Spinal cord (tissue), 9 donors: ENCODE measurements at regions not wholly inside any gene's neighbourhood (a gene's known extent, or its start where the extent isn't known, plus 50 kb on each side); places are given as distances from the start of the nearest gene placed in this dataset.

Source experiments
- DNase-seq, 6 donors: peaks; one replicate each; pipeline versions ENCODE4 v3.0.0 to v3.0.0-alpha.2; 2013 to 2015; ENCODE audit warnings: low spot score in 6 of 6, low read depth in 4 of 6
- H3K27ac ChIP-seq: one replicate; pipeline ENCODE4 v1.5.1; 2013; ENCODE audit warnings: low read depth, low read length, control low read depth
- H3K27me3 ChIP-seq: one replicate; pipeline ENCODE4 v1.6.1; 2013; ENCODE audit warnings: low read length; ENCODE audit not compliant: control insufficient read depth, insufficient read depth
- H3K36me3 ChIP-seq: one replicate; pipeline ENCODE4 v1.6.1; 2013; ENCODE audit warnings: low read length; ENCODE audit not compliant: control insufficient read depth, insufficient read depth
- H3K4me1 ChIP-seq: one replicate; pipeline ENCODE4 v1.6.1; 2013; ENCODE audit warnings: low read length; ENCODE audit not compliant: control insufficient read depth, insufficient read depth
- H3K4me3 ChIP-seq: one replicate; pipeline ENCODE4 v1.5.1; 2013; ENCODE audit warnings: low read depth, low read length, control low read depth
- H3K9me3 ChIP-seq: one replicate; pipeline ENCODE4 v1.6.1; 2013; ENCODE audit warnings: low read length; ENCODE audit not compliant: control insufficient read depth, insufficient read depth
- WGBS: methylation state at CpG from one replicate; pipeline ENCODE4 v1.1.5; 2013; ENCODE audit warnings: missing lambda C conversion rate; ENCODE audit not compliant: insufficient coverage; 5-methylcytosine and 5-hydroxymethylcytosine counted together
- donor health status: healthy.

GRCh38 chr1:98176414-98176813 is 255.6 kb upstream of the DPYD start:
- no peak overlapping the region for H3K27ac ChIP-seq
- H3K27me3 ChIP-seq = no peaks in the 10 kb centered on the region
- DNase-seq = no peak
- no peak overlapping the region for H3K4me3 ChIP-seq
- no peaks in the 10 kb centered on the region for H3K36me3 ChIP-seq
- H3K4me1 ChIP-seq = no peaks in the 10 kb centered on the region
- no peaks in the 10 kb centered on the region for H3K9me3 ChIP-seq

- no peaks in the 10 kb centered on the region for H3K4me1 ChIP-seq
- H3K27ac ChIP-seq = no peak overlapping the region
- no peak overlapping the region for H3K4me3 ChIP-seq
- WGBS = 70% methylated on average over 2 of the region's 3 CpGs
- H3K27me3 ChIP-seq = no peaks in the 10 kb centered on the region
- H3K9me3 ChIP-seq = no peaks in the 10 kb centered on the region
- no peaks in the 10 kb centered on the region for H3K36me3 ChIP-seq
- DNase-seq = no peak
These were observed 251.7 kb upstream of the DPYD start for GRCh38 chr1:98172578-98172977.

GRCh38 chr1:98172022-98172421 is 251.2 kb upstream of the DPYD start:
- H3K4me3 ChIP-seq = no peak overlapping the region
- no peak overlapping the region for H3K27ac ChIP-seq
- no peaks in the 10 kb centered on the region for H3K4me1 ChIP-seq
- H3K9me3 ChIP-seq = no peaks in the 10 kb centered on the region
- no peaks in the 10 kb centered on the region for H3K36me3 ChIP-seq
- WGBS = no CpG with 5 or more reads among the region's 2 CpGs
- no peaks in the 10 kb centered on the region for H3K27me3 ChIP-seq
- no peak for DNase-seq

DNA sequence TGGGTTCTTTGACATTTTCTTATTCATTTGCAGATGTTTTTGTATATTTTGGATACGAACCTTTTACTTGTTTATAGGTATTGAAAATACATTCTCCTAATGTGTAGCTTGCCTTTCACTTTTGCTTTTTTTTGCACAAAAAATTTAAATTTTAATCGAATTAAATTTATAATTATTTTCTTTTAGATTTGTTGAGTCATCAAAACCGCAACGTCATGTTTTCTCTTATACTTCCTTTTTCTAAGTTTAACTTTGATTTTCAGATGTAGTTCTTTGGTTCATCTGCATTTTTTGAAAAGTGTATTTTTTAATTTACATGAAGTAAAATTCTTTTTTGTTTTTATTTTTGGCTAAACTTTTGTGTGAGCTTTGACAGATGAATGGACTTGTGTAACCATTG is 243.7 kb upstream of the DPYD start:
- DNase-seq = no peak
- no CpG with 5 or more reads among the region's 4 CpGs for WGBS
- Histone ChIP-seq H3K27ac (no peak overlapping the region), H3K9me3 (no peaks in the 10 kb centered on the region), H3K4me3 (no peak overlapping the region), H3K36me3 (no peaks in the 10 kb centered on the region), H3K27me3 (no peaks in the 10 kb centered on the region), H3K4me1 (no peaks in the 10 kb centered on the region)

GRCh38 chr1:98157524-98158313 is 236.9 kb upstream of the DPYD start:
- Histone ChIP-seq H3K27ac (no peak overlapping the region), H3K4me1 (no peaks in the 10 kb centered on the region), H3K27me3 (no peaks in the 10 kb centered on the region), H3K4me3 (no peak overlapping the region), H3K9me3 (no peaks in the 10 kb centered on the region), H3K36me3 (no peaks in the 10 kb centered on the region)
- no peak for DNase-seq
- no CpG with 5 or more reads among the region's 2 CpGs for WGBS

- H3K4me1 ChIP-seq = no peaks in the 10 kb centered on the region
- H3K36me3 ChIP-seq = no peaks in the 10 kb centered on the region
- DNase-seq = no peak
- no peaks in the 10 kb centered on the region for H3K27me3 ChIP-seq
- H3K27ac ChIP-seq = no peak overlapping the region
- no peak overlapping the region for H3K4me3 ChIP-seq
- H3K9me3 ChIP-seq = no peaks in the 10 kb centered on the region
These were observed 226.4 kb upstream of the DPYD start for GRCh38 chr1:98147280-98147679.

DNA sequence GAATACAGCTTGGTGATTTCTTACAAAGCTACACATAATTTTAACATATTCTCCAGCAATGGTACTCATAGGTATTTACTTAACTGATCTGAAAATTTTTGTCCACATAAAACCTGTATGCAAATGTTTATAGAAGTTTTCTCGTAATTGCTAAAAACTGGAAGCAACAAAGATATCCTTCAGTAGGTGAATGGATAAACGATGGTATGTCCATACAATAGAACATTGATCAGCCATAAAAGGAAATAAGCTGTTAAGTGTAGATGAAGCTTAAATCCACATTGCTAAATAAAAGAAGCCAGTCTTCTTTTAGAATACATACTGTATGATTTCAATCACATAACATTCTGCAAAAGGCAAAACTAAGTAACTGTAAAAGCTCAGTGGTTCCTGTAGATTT is 224.8 kb upstream of the DPYD start:
- WGBS = no CpG with 5 or more reads among the region's 2 CpGs
- no peaks in the 10 kb centered on the region for H3K27me3 ChIP-seq
- no peaks in the 10 kb centered on the region for H3K36me3 ChIP-seq
- no peaks in the 10 kb centered on the region for H3K4me1 ChIP-seq
- H3K9me3 ChIP-seq = no peaks in the 10 kb centered on the region
- no peak overlapping the region for H3K27ac ChIP-seq
- DNase-seq = no peak
- no peak overlapping the region for H3K4me3 ChIP-seq

GRCh38 chr1:98143403-98143802 is 222.6 kb upstream of the DPYD start:
- no peaks in the 10 kb centered on the region for H3K4me1 ChIP-seq
- WGBS = no CpG with 5 or more reads among the region's 2 CpGs
- no peaks in the 10 kb centered on the region for H3K27me3 ChIP-seq

DNA sequence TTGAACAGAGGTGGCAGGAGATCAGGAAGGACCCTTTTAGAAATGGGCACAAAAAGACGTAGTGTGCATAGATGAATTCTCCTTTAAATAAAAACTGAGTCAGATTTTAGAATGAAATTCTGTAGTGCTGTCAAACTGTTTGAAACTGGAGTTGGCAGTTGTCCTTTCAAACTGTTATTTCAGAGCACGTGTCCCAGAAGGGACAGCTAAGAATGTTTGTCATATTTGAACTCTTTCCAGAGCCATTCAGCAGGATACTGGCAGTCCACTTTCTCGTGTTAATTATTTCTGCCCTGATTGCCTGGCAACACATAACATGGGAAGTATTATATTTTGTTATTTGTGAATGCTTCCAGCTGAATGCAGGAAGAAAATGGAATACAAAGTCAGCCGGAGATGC is 212.3 kb upstream of the DPYD start:
- Histone ChIP-seq H3K4me3 (no peak overlapping the region), H3K27ac (no peak overlapping the region), H3K4me1 (no peaks in the 10 kb centered on the region), H3K36me3 (no peaks in the 10 kb centered on the region), H3K27me3 (no peaks in the 10 kb centered on the region), H3K9me3 (no peaks in the 10 kb centered on the region)
- peak in 2 of 6 donors; percentile 35 to 86 for DNase-seq
- WGBS = 39% methylated on average over 4 of the region's 4 CpGs

More at GRCh38 chr1:98143403-98143802, 222.6 kb upstream of the DPYD start:
- Histone ChIP-seq H3K4me3 (no peak overlapping the region), H3K9me3 (no peaks in the 10 kb centered on the region), H3K27ac (no peak overlapping the region), H3K36me3 (no peaks in the 10 kb centered on the region)
- no peak for DNase-seq

GRCh38 chr1:98130408-98130807 is 209.6 kb upstream of the DPYD start:
- no CpG with 5 or more reads among the region's 1 CpG for WGBS
- DNase-seq = peak in 1 of 6 donors; percentile 35
- no peaks in the 10 kb centered on the region for H3K4me1 ChIP-seq
- no peak overlapping the region for H3K4me3 ChIP-seq
- no peak overlapping the region for H3K27ac ChIP-seq
- H3K9me3 ChIP-seq = no peaks in the 10 kb centered on the region
- H3K36me3 ChIP-seq = no peaks in the 10 kb centered on the region
- no peaks in the 10 kb centered on the region for H3K27me3 ChIP-seq
